ENCODE measurements at regions not wholly inside any gene's neighbourhood (a gene's known extent, or its start where the extent isn't known, plus 50 kb on each side); places are given as distances from the start of the nearest gene placed in this dataset.

GRCh38 chr14:66116732-66117131 is 369.4 kb upstream of the CCDC196 start:
- no peak for TF ChIP-seq CTCF (IDR thresholded peaks at IDR 0.05)
- TF ChIP-seq ZFX (IDR thresholded peaks at IDR 0.05; ENCODE audit: borderline replicate concordance), result no peak

Measured in 22Rv1 (cell line).